ENCODE measurements at regions not wholly inside any gene's neighbourhood (a gene's known extent, or its start where the extent isn't known, plus 50 kb on each side); places are given as distances from the start of the nearest gene placed in this dataset.
"Not testable (repeated sequence)": the region's sequence is repeated elsewhere in the genome, so short reads cannot be mapped to it uniquely, and the experiment has no call there.

GRCh38 chr3:6467186-6467585 is 393.7 kb upstream of the GRM7 start:
- DNase-seq, result no peak

GRCh38 chr3:6468589-6468988 is 392.3 kb upstream of the GRM7 start:
- DNase-seq, result no peak

- DNase-seq, result no peak
These were observed 389.2 kb upstream of the GRM7 start for GRCh38 chr3:6471744-6472143.

GRCh38 chr3:6490487-6491327 is 370.2 kb upstream of the GRM7 start:
- DNase-seq, result not testable (repeated sequence)

GRCh38 chr3:6491768-6492167 is 369.1 kb upstream of the GRM7 start:
- no peak for DNase-seq

- no peak for DNase-seq
These were observed 368.6 kb upstream of the GRM7 start for GRCh38 chr3:6492306-6492705.

GRCh38 chr3:6498944-6499343 is 362.0 kb upstream of the GRM7 start:
- not testable (repeated sequence) for DNase-seq

GRCh38 chr3:6504347-6504746 is 356.6 kb upstream of the GRM7 start:
- no peak for DNase-seq

GRCh38 chr3:6504834-6505233 is 356.1 kb upstream of the GRM7 start:
- no peak for DNase-seq

GRCh38 chr3:6508410-6508759 is 352.5 kb upstream of the GRM7 start:
- DNase-seq, result no peak

- no peak for DNase-seq
These were observed 351.3 kb upstream of the GRM7 start for GRCh38 chr3:6509576-6509975.

GRCh38 chr3:6510713-6511112 is 350.2 kb upstream of the GRM7 start:
- no peak for DNase-seq

- DNase-seq, result no peak
These were observed 348.6 kb upstream of the GRM7 start for GRCh38 chr3:6512172-6512800.

GRCh38 chr3:6516143-6516542 is 344.8 kb upstream of the GRM7 start:
- no peak for DNase-seq

GRCh38 chr3:6516694-6517093 is 344.2 kb upstream of the GRM7 start:
- no peak for DNase-seq

GRCh38 chr3:6518709-6519345 is 342.1 kb upstream of the GRM7 start:
- no peak for DNase-seq

- no peak for DNase-seq
These were observed 339.4 kb upstream of the GRM7 start for GRCh38 chr3:6521369-6522113.

GRCh38 chr3:6522191-6522590 is 338.7 kb upstream of the GRM7 start:
- no peak for DNase-seq

GRCh38 chr3:6523043-6523442 is 337.9 kb upstream of the GRM7 start:
- no peak for DNase-seq

GRCh38 chr3:6524479-6524878 is 336.4 kb upstream of the GRM7 start:
- DNase-seq, result no peak

- no peak for DNase-seq
These were observed 334.6 kb upstream of the GRM7 start for GRCh38 chr3:6526321-6526720.

GRCh38 chr3:6526861-6527260 is 334.1 kb upstream of the GRM7 start:
- DNase-seq, result no peak

GRCh38 chr3:6528951-6529350 is 332.0 kb upstream of the GRM7 start:
- DNase-seq, result no peak

GRCh38 chr3:6531153-6531552 is 329.8 kb upstream of the GRM7 start:
- DNase-seq, result no peak

All from NCI-H1436 (cell line).